ENCODE measurements at regions not wholly inside any gene's neighbourhood (a gene's known extent, or its start where the extent isn't known, plus 50 kb on each side); places are given as distances from the start of the nearest gene placed in this dataset.

GRCh38 chr1:214935258-214935657, 147.3 kb upstream of the KCNK2 start:
- in situ Hi-C loops (cut with HindIII; ENCODE audit: extremely low pct_ligation_motif_present, low pct_unique_long_range_greater_than_20kb) (no loop called here), intact Hi-C loops (cut with micrococcal nuclease; ENCODE audit: unreplicated experiment) (no loop called here)
- TF ChIP-seq ZNF609 (CRISPR knock-in tag; IDR thresholded peaks at IDR 0.05; ENCODE audit: borderline replicate concordance), result no peak
- H3K27me3 ChIP-seq (ENCODE audit: control insufficient read depth in 1 of 2, insufficient read depth in 2 of 2, low read length in 2 of 2), result no peaks in the 10 kb centered on the region
- ATAC-seq (no peak), DNase-seq (ENCODE audit: low spot score) (no peak), FAIRE-seq (no peak)
- WGBS (ENCODE audit: low lambda C conversion rate), result 0% methylated on average over 1 of the region's 1 CpG
- no peaks in the 10 kb centered on the region for H4K20me1 ChIP-seq (ENCODE audit: insufficient read depth, low read length)
- BruUV-seq (replicated peaks), result no TSS peak
- no peak overlapping the region for H3K27ac ChIP-seq (ENCODE audit: extremely low read length, insufficient read depth, low read length)
- no peaks in the 10 kb centered on the region for H3K36me3 ChIP-seq (replicated peaks in 1 of 2; ENCODE audit: control insufficient read depth in 1 of 2, insufficient read depth in 2 of 2, low read length in 2 of 2)
- H3K79me2 ChIP-seq (ENCODE audit: insufficient read depth, low read length), result no peaks in the 10 kb centered on the region
- no peak overlapping the region for H2AFZ ChIP-seq (ENCODE audit: low read length)
- no peak overlapping the region for H3K9ac ChIP-seq (ENCODE audit: insufficient read depth, low read depth, low read length)
- H3K4me3 ChIP-seq (replicated peaks in 1 of 3; ENCODE audit: insufficient read depth in 1 of 3, low read depth in 2 of 3, low read length in 3 of 3), result no peak overlapping the region
- H3K9me3 ChIP-seq (ENCODE audit: low read length), result no peaks in the 10 kb centered on the region
- CTCF ChIA-PET (ENCODE audit: low intra/inter-chr PET ratio, low total read pairs), result no interaction called here
- POLR2A ChIA-PET, result no interaction called here
- H3K4me2 ChIP-seq (ENCODE audit: low read depth, low read length), result no peak overlapping the region
- no peaks in the 10 kb centered on the region for H3K4me1 ChIP-seq (ENCODE audit: insufficient read depth, low read length)

- Histone ChIP-seq H3K4me1 (ENCODE audit: insufficient read depth, low read length) (no peaks in the 10 kb centered on the region), H3K9ac (ENCODE audit: insufficient read depth, low read depth, low read length) (no peak overlapping the region), H3K4me2 (ENCODE audit: low read depth, low read length) (no peak overlapping the region), H3K9me3 (ENCODE audit: low read length) (no peaks in the 10 kb centered on the region), H3K27me3 (ENCODE audit: control insufficient read depth in 1 of 2, insufficient read depth in 2 of 2, low read length in 2 of 2) (no peaks in the 10 kb centered on the region), H3K4me3 (replicated peaks in 1 of 3; ENCODE audit: insufficient read depth in 1 of 3, low read depth in 2 of 3, low read length in 3 of 3) (no peak overlapping the region), H3K36me3 (replicated peaks in 1 of 2; ENCODE audit: control insufficient read depth in 1 of 2, insufficient read depth in 2 of 2, low read length in 2 of 2) (no peaks in the 10 kb centered on the region), H2AFZ (ENCODE audit: low read length) (no peak overlapping the region), H4K20me1 (ENCODE audit: insufficient read depth, low read length) (no peaks in the 10 kb centered on the region), H3K27ac (ENCODE audit: extremely low read length, insufficient read depth, low read length) (no peak overlapping the region), H3K79me2 (ENCODE audit: insufficient read depth, low read length) (no peaks in the 10 kb centered on the region)
- ATAC-seq, result no peak
- FAIRE-seq, result no peak
- DNase-seq (ENCODE audit: low spot score), result no peak
- ChIA-PET CTCF (ENCODE audit: low intra/inter-chr PET ratio, low total read pairs) (no interaction called here), POLR2A (no interaction called here)
- in situ Hi-C loops (cut with HindIII; ENCODE audit: extremely low pct_ligation_motif_present, low pct_unique_long_range_greater_than_20kb), result no loop called here
- no TSS peak for BruUV-seq (replicated peaks)
- intact Hi-C loops (cut with micrococcal nuclease; ENCODE audit: unreplicated experiment), result no loop called here
- TF ChIP-seq ZNF574 (CRISPR knock-in tag; IDR thresholded peaks at IDR 0.05) (no peak), CEBPZ (IDR thresholded peaks at IDR 0.05; ENCODE audit: low read length) (no peak), ZNF772 (CRISPR knock-in tag; IDR thresholded peaks at IDR 0.05) (no peak), ZNF230 (CRISPR knock-in tag; IDR thresholded peaks at IDR 0.05) (no peak), MATR3 (CRISPR knock-in tag; IDR thresholded peaks at IDR 0.05) (no peak), NONO (IDR thresholded peaks at IDR 0.05) (no peak), NONO (CRISPR knock-in tag; conservative IDR thresholded peaks at IDR 0.05) (no peak), ZNF839 (CRISPR knock-in tag; IDR thresholded peaks at IDR 0.05; ENCODE audit: borderline replicate concordance) (no peak)
Measured at GRCh38 chr1:214939180-214939579, 143.4 kb upstream of the KCNK2 start.

Measured in HepG2 (cell line).